ENCODE measurements at regions not wholly inside any gene's neighbourhood (a gene's known extent, or its start where the extent isn't known, plus 50 kb on each side); places are given as distances from the start of the nearest gene placed in this dataset.

- no peak for DNase-seq (ENCODE audit: low read depth in 2 of 2)
- no peak overlapping the region for H3K4me3 ChIP-seq (replicated peaks in 1 of 2; ENCODE audit: low read depth in 2 of 2, low read length in 2 of 2)
- TF ChIP-seq CTCF (IDR thresholded peaks at IDR 0.05; ENCODE audit: low read depth, low read length) = no peak
Measured at GRCh38 chr11:90849312-90849711, 626.5 kb upstream of the CHORDC1 start.

- no peak for TF ChIP-seq CTCF (IDR thresholded peaks at IDR 0.05; ENCODE audit: low read depth, low read length)
- DNase-seq (ENCODE audit: low read depth in 2 of 2) = no peak
- no peak overlapping the region for H3K4me3 ChIP-seq (replicated peaks in 1 of 2; ENCODE audit: low read depth in 2 of 2, low read length in 2 of 2)
Measured at GRCh38 chr11:90847268-90847886, 624.5 kb upstream of the CHORDC1 start.

- no peak for TF ChIP-seq CTCF (IDR thresholded peaks at IDR 0.05; ENCODE audit: low read depth, low read length)
- H3K4me3 ChIP-seq (replicated peaks in 1 of 2; ENCODE audit: low read depth in 2 of 2, low read length in 2 of 2) = no peak overlapping the region
- no peak for DNase-seq (ENCODE audit: low read depth in 2 of 2)
Measured at GRCh38 chr11:90846628-90847027, 623.8 kb upstream of the CHORDC1 start.

- TF ChIP-seq CTCF (IDR thresholded peaks at IDR 0.05; ENCODE audit: low read depth, low read length) = no peak
- DNase-seq (ENCODE audit: low read depth in 2 of 2) = no peak
- no peak overlapping the region for H3K4me3 ChIP-seq (replicated peaks in 1 of 2; ENCODE audit: low read depth in 2 of 2, low read length in 2 of 2)
Measured at GRCh38 chr11:90845799-90846198, 623.0 kb upstream of the CHORDC1 start.

- no peak for TF ChIP-seq CTCF (IDR thresholded peaks at IDR 0.05; ENCODE audit: low read depth, low read length)
- DNase-seq (ENCODE audit: low read depth in 2 of 2) = no peak
- no peak overlapping the region for H3K4me3 ChIP-seq (replicated peaks in 1 of 2; ENCODE audit: low read depth in 2 of 2, low read length in 2 of 2)
Measured at GRCh38 chr11:90845126-90845525, 622.3 kb upstream of the CHORDC1 start.

- no peak overlapping the region for H3K4me3 ChIP-seq (replicated peaks in 1 of 2; ENCODE audit: low read depth in 2 of 2, low read length in 2 of 2)
- no peak for DNase-seq (ENCODE audit: low read depth in 2 of 2)
- TF ChIP-seq CTCF (IDR thresholded peaks at IDR 0.05; ENCODE audit: low read depth, low read length) = no peak
Measured at GRCh38 chr11:90844041-90844440, 621.2 kb upstream of the CHORDC1 start.

GRCh38 chr11:90842681-90843080, 619.8 kb upstream of the CHORDC1 start:
- DNase-seq (ENCODE audit: low read depth in 2 of 2) = no peak
- no peak for TF ChIP-seq CTCF (IDR thresholded peaks at IDR 0.05; ENCODE audit: low read depth, low read length)
- H3K4me3 ChIP-seq (replicated peaks in 1 of 2; ENCODE audit: low read depth in 2 of 2, low read length in 2 of 2) = no peak overlapping the region

All from cardiac fibroblast (primary cell).